HG02981 (cell line): ENCODE measurements at regions not wholly inside any gene's neighbourhood (a gene's known extent, or its start where the extent isn't known, plus 50 kb on each side); places are given as distances from the start of the nearest gene placed in this dataset.
A peak's percentile ranks its signal among the peaks of the same experiment; 100 is the strongest.
"Not testable (repeated sequence)": the region's sequence is repeated elsewhere in the genome, so short reads cannot be mapped to it uniquely, and the experiment has no call there.

Source experiments
- ATAC-seq: cut with Tn5 transposase; IDR thresholded peaks from one replicate; pipeline ENCODE4 v1.9.1; 2021; ENCODE audit warnings: mild to moderate bottlenecking, moderate library complexity; ENCODE audit not compliant: unreplicated experiment

GRCh38 chr14:96683562-96684289 lies 113.5 kb upstream of the VRK1 start:
- ATAC-seq = no peak

- ATAC-seq = no peak
Observed at GRCh38 chr14:96686126-96686525, 111.1 kb upstream of the VRK1 start.

GRCh38 chr14:96688629-96689028 lies 108.6 kb upstream of the VRK1 start:
- no peak for ATAC-seq

GRCh38 chr14:96690713-96691383 lies 106.3 kb upstream of the VRK1 start:
- no peak for ATAC-seq

GRCh38 chr14:96693252-96693820 lies 103.8 kb upstream of the VRK1 start:
- ATAC-seq = no peak

GRCh38 chr14:96693987-96694386 lies 103.2 kb upstream of the VRK1 start:
- ATAC-seq = no peak

GRCh38 chr14:96698960-96699539 lies 98.1 kb upstream of the VRK1 start:
- ATAC-seq = no peak

- no peak for ATAC-seq
Observed at GRCh38 chr14:96699666-96700065, 97.5 kb upstream of the VRK1 start.

GRCh38 chr14:96702831-96703230 lies 94.4 kb upstream of the VRK1 start:
- no peak for ATAC-seq

- ATAC-seq = no peak
Observed at GRCh38 chr14:96705422-96706092, 91.6 kb upstream of the VRK1 start.

- no peak for ATAC-seq
Observed at GRCh38 chr14:96706893-96707292, 90.3 kb upstream of the VRK1 start.

- ATAC-seq = peak; percentile 54
Observed at GRCh38 chr14:96710060-96710666, 87.0 kb upstream of the VRK1 start.

GRCh38 chr14:96711559-96712267 lies 85.5 kb upstream of the VRK1 start:
- no peak for ATAC-seq

GRCh38 chr14:96713426-96713825 lies 83.8 kb upstream of the VRK1 start:
- no peak for ATAC-seq

- ATAC-seq = not testable (repeated sequence)
Observed at GRCh38 chr14:96714537-96714936, 82.6 kb upstream of the VRK1 start.

GRCh38 chr14:96717116-96717515 lies 80.1 kb upstream of the VRK1 start:
- ATAC-seq = no peak

- ATAC-seq = no peak
Observed at GRCh38 chr14:96718407-96718806, 78.8 kb upstream of the VRK1 start.

- ATAC-seq = not testable (repeated sequence)
Observed at GRCh38 chr14:96720702-96721101, 76.5 kb upstream of the VRK1 start.

- ATAC-seq = no peak
Observed at GRCh38 chr14:96722736-96723135, 74.4 kb upstream of the VRK1 start.

GRCh38 chr14:96723946-96724345 lies 73.2 kb upstream of the VRK1 start:
- no peak for ATAC-seq
